NT2/D1 (cell line): ENCODE measurements at regions not wholly inside any gene's neighbourhood (a gene's known extent, or its start where the extent isn't known, plus 50 kb on each side); places are given as distances from the start of the nearest gene placed in this dataset.

Experiments used
- SUZ12 ChIP-seq: IDR thresholded peaks from 2 replicates; pipeline ENCODE4 v1.6.1; 2011; ENCODE audit not compliant: insufficient read length, insufficient read depth; ENCODE audit errors: extremely low read depth
- YY1 ChIP-seq: IDR thresholded peaks from 2 replicates; pipeline ENCODE4 v1.6.1; 2011; ENCODE audit not compliant: insufficient read length, insufficient read depth
- ZNF274 ChIP-seq: IDR thresholded peaks from 2 replicates; pipeline ENCODE4 v1.6.1; 2011; ENCODE audit warnings: mild to moderate bottlenecking, low read depth, low read length

- TF ChIP-seq ZNF274 = no peak
- TF ChIP-seq YY1 = no peak
- TF ChIP-seq SUZ12 = no peak
Observed at GRCh38 chr6:76466286-76466685, 393.8 kb upstream of the IMPG1 start.
